CD1c-positive myeloid dendritic cell (primary cell): ENCODE measurements at regions not wholly inside any gene's neighbourhood (a gene's known extent, or its start where the extent isn't known, plus 50 kb on each side); places are given as distances from the start of the nearest gene placed in this dataset.

Experiments
- DNase-seq: peaks from one replicate; pipeline ENCODE4 v3.0.0-alpha.2; 2016; ENCODE audit errors: extremely low spot score

GRCh38 chr1:219773110-219773509, 155.2 kb downstream of the SLC30A10 start:
- DNase-seq, result no peak

- no peak for DNase-seq
Observed at GRCh38 chr1:219772265-219773036, 155.9 kb downstream of the SLC30A10 start.

GRCh38 chr1:219771080-219771479, 157.3 kb downstream of the SLC30A10 start:
- DNase-seq, result no peak

GRCh38 chr1:219763321-219763720, 150.4 kb upstream of the ZC3H11B start:
- no peak for DNase-seq

- DNase-seq, result no peak
Observed at GRCh38 chr1:219761208-219761860, 148.4 kb upstream of the ZC3H11B start.

GRCh38 chr1:219759095-219759494, 146.2 kb upstream of the ZC3H11B start:
- no peak for DNase-seq

GRCh38 chr1:219757890-219758289, 145.0 kb upstream of the ZC3H11B start:
- DNase-seq, result no peak

GRCh38 chr1:219755234-219755633, 142.3 kb upstream of the ZC3H11B start:
- no peak for DNase-seq

GRCh38 chr1:219754767-219755166, 141.9 kb upstream of the ZC3H11B start:
- DNase-seq, result no peak

GRCh38 chr1:219753914-219754313, 141.0 kb upstream of the ZC3H11B start:
- no peak for DNase-seq

GRCh38 chr1:219752645-219753044, 139.7 kb upstream of the ZC3H11B start:
- no peak for DNase-seq

GRCh38 chr1:219751870-219752507, 139.1 kb upstream of the ZC3H11B start:
- DNase-seq, result no peak

- no peak for DNase-seq
Observed at GRCh38 chr1:219749370-219749769, 136.5 kb upstream of the ZC3H11B start.

GRCh38 chr1:219746141-219746540, 133.2 kb upstream of the ZC3H11B start:
- no peak for DNase-seq

GRCh38 chr1:219744652-219745469, 132.0 kb upstream of the ZC3H11B start:
- DNase-seq, result no peak

- DNase-seq, result no peak
Observed at GRCh38 chr1:219741011-219741970, 128.4 kb upstream of the ZC3H11B start.

GRCh38 chr1:219733511-219734174, 120.7 kb upstream of the ZC3H11B start:
- no peak for DNase-seq

GRCh38 chr1:219732814-219733491, 120.0 kb upstream of the ZC3H11B start:
- DNase-seq, result no peak

- DNase-seq, result no peak
Observed at GRCh38 chr1:219731771-219732170, 118.9 kb upstream of the ZC3H11B start.
